Endothelial cell of umbilical vein (primary cell): ENCODE measurements at regions not wholly inside any gene's neighbourhood (a gene's known extent, or its start where the extent isn't known, plus 50 kb on each side); places are given as distances from the start of the nearest gene placed in this dataset.

Experiments used
- BruUV-seq: library from RNA; stranded (reverse); fragments of 400-500 nt; replicated peaks from 2 replicates; lab custom pipeline; 2021; lab: Mats Ljungman, UMichigan
- CTCF ChIA-PET: fragments of 300-600, 350-600 bp; sonication (Branson Sonifier 250); formaldehyde crosslinking; loops from one replicate; lab custom pipeline; 2021; ENCODE audit warnings: antibody characterized with exemption, inconsistent platforms; lab: Charles Lee
- POLR2A ChIA-PET: fragments of 300-600, 350-600 bp; sonication (Branson Sonifier 250); formaldehyde crosslinking; loops from one replicate; lab custom pipeline; 2021; ENCODE audit warnings: antibody characterized with exemption, inconsistent platforms; lab: Charles Lee
- DNase-seq: peaks from one replicate; pipeline ENCODE4 v3.0.0-alpha.2; 2011; ENCODE audit warnings: low read depth, low spot score
- FAIRE-seq: peaks from 2 replicates; lab custom pipeline; 2011; peaks lifted over from hg19 to GRCh38; lab: Jason Lieb, UNC
- H2AFZ ChIP-seq: 2 replicates; pipeline ENCODE4 v1.6.0; 2012; ENCODE audit warnings: low read depth, low read length, control low read depth, inconsistent platforms
- H3K27ac ChIP-seq: 2 replicates; pipeline ENCODE4 v1.5.1; 2011; ENCODE audit warnings: low read depth, mild to moderate bottlenecking, control low read depth, low read length, moderate library complexity; ENCODE audit not compliant: insufficient read depth
- H3K27me3 ChIP-seq, 2 experiments: 2 replicates each; pipeline versions ENCODE4 v1.6.0 to v1.6.1; 2011; ENCODE audit warnings: low read length in 2 of 2, mixed read lengths in 1 of 2; ENCODE audit not compliant: control insufficient read depth in 2 of 2, insufficient read depth in 2 of 2
- H3K36me3 ChIP-seq, 2 experiments: 2 replicates in 1 of 2; 3 replicates in 1 of 2; pipeline ENCODE4 v1.5.1; 2011; ENCODE audit warnings: low read length in 2 of 2, mild to moderate bottlenecking in 1 of 2, moderate library complexity in 1 of 2; ENCODE audit not compliant: control insufficient read depth in 2 of 2, insufficient read depth in 2 of 2; ENCODE audit errors: extremely low read depth in 1 of 2
- H3K4me1 ChIP-seq: 3 replicates; pipeline ENCODE4 v1.5.1; 2011; ENCODE audit warnings: mild to moderate bottlenecking, low read length; ENCODE audit not compliant: control insufficient read depth, insufficient read depth; ENCODE audit errors: extremely low read depth
- H3K4me2 ChIP-seq: 2 replicates; pipeline ENCODE4 v1.6.1; 2011; ENCODE audit warnings: low read length, control low read depth, mixed read lengths; ENCODE audit not compliant: insufficient read depth
- H3K4me3 ChIP-seq, 3 experiments: fragments of 200-600 bp in 1 of 3; sonication (generic), shearing (Covaris generic) in 1 of 3; replicated peaks in 1 of 3; 2 replicates each; pipeline ENCODE4 v1.5.1; 2011 to 2016; ENCODE audit warnings: control low read depth in 3 of 3, low read length in 3 of 3, mild to moderate bottlenecking in 2 of 3, inconsistent platforms in 1 of 3, low read depth in 1 of 3, moderate library complexity in 1 of 3; ENCODE audit not compliant: insufficient read depth in 1 of 3
- H3K79me2 ChIP-seq: 2 replicates; pipeline ENCODE4 v1.6.0; 2012; ENCODE audit warnings: low read length, inconsistent platforms; ENCODE audit not compliant: control insufficient read depth, insufficient read depth
- H3K9ac ChIP-seq: replicated peaks from 2 replicates; pipeline ENCODE3; 2011; ENCODE audit warnings: low read length, control low read depth; ENCODE audit not compliant: insufficient read depth; ENCODE audit errors: extremely low read depth
- H3K9me1 ChIP-seq: replicated peaks from 3 replicates; pipeline ENCODE4 v1.6.0; 2011; ENCODE audit warnings: mild to moderate bottlenecking, low read length; ENCODE audit not compliant: control insufficient read depth, insufficient read depth; ENCODE audit errors: extremely low read depth
- H3K9me3 ChIP-seq: replicated peaks from 2 replicates; pipeline ENCODE4 v1.5.1; 2012; ENCODE audit warnings: low read length, inconsistent platforms; ENCODE audit not compliant: control insufficient read depth, insufficient read depth
- H4K20me1 ChIP-seq: replicated peaks from 2 replicates; pipeline ENCODE3; 2011; ENCODE audit warnings: mild to moderate bottlenecking, low read length; ENCODE audit not compliant: control insufficient read depth, insufficient read depth; ENCODE audit errors: extremely low read depth
- CTCF ChIP-seq, 2 donors: IDR thresholded peaks; 1 replicate in 1 of 2; 2 replicates in 1 of 2; pipeline ENCODE4 v1.5.1; 2011; ENCODE audit warnings: low read length in 2 of 2, mild to moderate bottlenecking in 2 of 2, moderate library complexity in 2 of 2, control low read depth in 1 of 2, inconsistent platforms in 1 of 2, low read depth in 1 of 2; ENCODE audit not compliant: insufficient read depth in 1 of 2; ENCODE audit errors: extremely low read depth in 1 of 2
- EZH2 ChIP-seq: IDR thresholded peaks from 2 replicates; pipeline ENCODE4 v1.6.1; 2012; ENCODE audit warnings: borderline replicate concordance, low read depth, mild to moderate bottlenecking, moderate library complexity, low read length, inconsistent platforms; ENCODE audit not compliant: severe bottlenecking
- FOS ChIP-seq: IDR thresholded peaks from 2 replicates; pipeline ENCODE4 v1.6.1; 2011; ENCODE audit warnings: mild to moderate bottlenecking, low read length, moderate library complexity, borderline replicate concordance; ENCODE audit not compliant: insufficient read depth
- GATA2 ChIP-seq: IDR thresholded peaks from 2 replicates; pipeline ENCODE4 v1.7.0; 2011; ENCODE audit warnings: low read depth, mild to moderate bottlenecking, moderate library complexity, mixed read lengths, low read length; ENCODE audit not compliant: insufficient read length, insufficient read depth
- JUN ChIP-seq: IDR thresholded peaks from 2 replicates; pipeline ENCODE4 v1.6.1; 2011; ENCODE audit warnings: borderline replicate concordance, low read depth; ENCODE audit not compliant: insufficient read length, insufficient read depth
- MAX ChIP-seq: IDR thresholded peaks from 2 replicates; pipeline ENCODE4 v1.6.1; 2011; ENCODE audit not compliant: insufficient read depth, insufficient read length
- MYC ChIP-seq: IDR thresholded peaks from one replicate; pipeline ENCODE4 v1.6.1; 2011; ENCODE audit warnings: mild to moderate bottlenecking, low read depth, low read length
- POLR2A ChIP-seq: IDR thresholded peaks from 2 replicates; pipeline ENCODE4 v1.6.1; 2012; ENCODE audit warnings: low read depth, mild to moderate bottlenecking, control low read depth, low read length
- POLR2AphosphoS5 ChIP-seq: IDR thresholded peaks from 2 replicates; pipeline ENCODE4 v1.6.1; 2012; ENCODE audit warnings: low read depth, mild to moderate bottlenecking, control low read depth, low read length, moderate library complexity; ENCODE audit not compliant: insufficient read depth
- dilution Hi-C: fragments of 300-500 bp; cut with MboI; formaldehyde crosslinking; loops from one replicate; pipeline ENCODE4 v1.15.0; 2019; ENCODE audit warnings: low sequenced_read_pairs; ENCODE audit not compliant: extremely low pct_ligation_motif_present
- intact Hi-C: fragments of 100-400 bp; cut with micrococcal nuclease; formaldehyde crosslinking; loops from one replicate; pipeline ENCODE4 v1.10.0; 2022

- no peak overlapping the region for H3K9ac ChIP-seq
- no peak overlapping the region for H2AFZ ChIP-seq
- H3K79me2 ChIP-seq: no peaks in the 10 kb centered on the region
- H4K20me1 ChIP-seq: no peaks in the 10 kb centered on the region
- ChIA-PET POLR2A (no interaction called here), CTCF (no interaction called here)
- H3K4me3 ChIP-seq: no peak overlapping the region
- H3K36me3 ChIP-seq: no peaks in the 10 kb centered on the region
- intact Hi-C loops (no loop called here), dilution Hi-C loops (no loop called here)
- no peak overlapping the region for H3K27ac ChIP-seq
- no peaks in the 10 kb centered on the region for H3K27me3 ChIP-seq
- TF ChIP-seq GATA2 (no peak), CTCF (IDR thresholded peaks at IDR 0.05; ENCODE audit: extremely low read depth in 1 of 2, insufficient read depth in 1 of 2, low read depth in 1 of 2, low read length in 2 of 2) (no peak), EZH2 (no peak), FOS (no peak), POLR2AphosphoS5 (no peak), POLR2A (no peak), MAX (no peak), MYC (no peak), JUN (no peak)
- H3K9me3 ChIP-seq: peaks cover 8% of the 10 kb centered on the region
- FAIRE-seq (no peak), DNase-seq (no peak)
- no peaks in the 10 kb centered on the region for H3K9me1 ChIP-seq
- H3K4me1 ChIP-seq: no peaks in the 10 kb centered on the region
- BruUV-seq: no TSS peak
- H3K4me2 ChIP-seq: no peak overlapping the region
Measured at GRCh38 chr22:48209473-48210197, 1447.2 kb downstream of the TBC1D22A start.
